ENCODE measurements at regions not wholly inside any gene's neighbourhood (a gene's known extent, or its start where the extent isn't known, plus 50 kb on each side); places are given as distances from the start of the nearest gene placed in this dataset.

DNA sequence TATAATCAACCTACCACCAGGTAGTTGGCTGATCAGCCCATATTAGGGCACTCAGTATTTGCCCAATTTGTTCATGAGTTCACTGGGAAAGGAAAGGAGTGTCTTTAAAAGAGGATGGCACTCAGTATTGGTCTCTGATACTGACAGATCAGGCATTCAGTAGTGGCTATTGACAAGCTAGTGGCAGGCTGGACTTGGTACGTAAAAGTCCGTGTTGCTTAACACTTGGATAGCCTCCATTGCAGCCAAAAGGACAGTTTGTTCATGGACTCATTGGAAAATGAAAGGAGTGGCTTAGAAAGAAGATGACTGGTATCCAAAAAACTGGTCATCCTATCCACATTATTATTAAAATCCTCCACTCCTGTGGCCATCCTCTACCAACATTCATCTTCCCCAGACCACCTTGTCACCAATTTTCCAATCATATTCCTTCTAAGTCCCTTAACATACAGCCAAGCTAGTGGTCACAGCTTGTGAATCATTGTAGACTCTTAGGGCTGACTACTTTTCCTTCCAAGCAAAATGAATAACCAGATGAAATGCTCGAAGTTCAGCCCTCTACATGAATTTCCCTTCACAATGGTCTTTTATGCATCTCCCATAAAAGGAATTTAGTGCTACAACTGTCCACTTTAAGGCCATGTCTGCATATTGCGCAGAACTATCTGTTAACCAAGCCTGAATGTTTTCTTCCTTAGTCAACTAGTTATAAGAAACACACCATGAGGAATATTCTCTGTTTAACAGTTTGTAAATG lies 78.6 kb upstream of the MAGI2 start:
- FAIRE-seq = no peak
- no peak for DNase-seq (ENCODE audit: insufficient read length, low spot score)

DNA sequence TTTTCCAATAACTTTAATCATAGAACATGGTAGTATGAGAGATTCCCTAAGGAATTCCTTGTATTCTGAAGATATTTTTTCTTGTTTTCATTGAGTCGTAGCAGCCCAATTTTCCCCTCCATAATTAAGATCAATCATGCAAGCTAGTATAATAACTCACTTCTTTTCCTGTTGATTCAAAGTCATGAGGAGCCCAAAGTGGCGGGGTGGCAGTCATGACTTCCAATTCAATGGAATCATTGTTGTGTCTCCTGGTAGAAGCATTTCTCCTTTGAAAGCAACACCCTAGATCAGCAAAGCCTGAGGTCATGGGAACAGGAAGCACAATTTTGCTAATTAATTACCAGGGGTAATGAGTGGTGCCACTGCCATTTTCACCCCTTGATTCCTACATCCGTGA lies 77.6 kb upstream of the MAGI2 start:
- DNase-seq (ENCODE audit: insufficient read length, low spot score) = no peak
- no peak for FAIRE-seq
- TF ChIP-seq, protein P1, sequence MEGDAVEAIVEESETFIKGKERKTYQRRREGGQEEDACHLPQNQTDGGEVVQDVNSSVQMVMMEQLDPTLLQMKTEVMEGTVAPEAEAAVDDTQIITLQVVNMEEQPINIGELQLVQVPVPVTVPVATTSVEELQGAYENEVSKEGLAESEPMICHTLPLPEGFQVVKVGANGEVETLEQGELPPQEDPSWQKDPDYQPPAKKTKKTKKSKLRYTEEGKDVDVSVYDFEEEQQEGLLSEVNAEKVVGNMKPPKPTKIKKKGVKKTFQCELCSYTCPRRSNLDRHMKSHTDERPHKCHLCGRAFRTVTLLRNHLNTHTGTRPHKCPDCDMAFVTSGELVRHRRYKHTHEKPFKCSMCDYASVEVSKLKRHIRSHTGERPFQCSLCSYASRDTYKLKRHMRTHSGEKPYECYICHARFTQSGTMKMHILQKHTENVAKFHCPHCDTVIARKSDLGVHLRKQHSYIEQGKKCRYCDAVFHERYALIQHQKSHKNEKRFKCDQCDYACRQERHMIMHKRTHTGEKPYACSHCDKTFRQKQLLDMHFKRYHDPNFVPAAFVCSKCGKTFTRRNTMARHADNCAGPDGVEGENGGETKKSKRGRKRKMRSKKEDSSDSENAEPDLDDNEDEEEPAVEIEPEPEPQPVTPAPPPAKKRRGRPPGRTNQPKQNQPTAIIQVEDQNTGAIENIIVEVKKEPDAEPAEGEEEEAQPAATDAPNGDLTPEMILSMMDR (IDR thresholded peaks at IDR 0.05; ENCODE audit: insufficient read depth, missing control alignments) = no peak

More for the DNA sequence above, 78.6 kb upstream of the MAGI2 start:
- TF ChIP-seq, protein P1 (IDR thresholded peaks at IDR 0.05; ENCODE audit: insufficient read depth, missing control alignments) = no peak

DNA sequence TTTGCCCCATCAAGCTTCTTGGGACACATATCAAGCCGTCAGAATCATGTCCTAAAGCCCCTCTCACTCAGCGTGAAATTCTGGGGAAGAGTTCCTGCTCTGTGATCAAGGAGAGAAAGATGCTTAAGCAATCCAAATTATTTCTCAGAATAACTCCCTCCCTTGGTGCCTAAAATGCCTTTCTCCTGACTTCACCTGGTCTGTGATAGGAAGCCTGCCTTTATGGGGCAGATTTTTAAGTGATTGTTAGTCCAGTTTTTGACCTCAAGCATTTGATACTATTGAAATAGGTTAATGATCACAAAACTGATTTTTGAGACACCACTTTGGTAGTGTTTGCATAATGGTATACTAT lies 76.4 kb upstream of the MAGI2 start:
- TF ChIP-seq, protein P1 (IDR thresholded peaks at IDR 0.05; ENCODE audit: insufficient read depth, missing control alignments) = no peak
- FAIRE-seq (no peak), DNase-seq (ENCODE audit: insufficient read length, low spot score) (no peak)

DNA sequence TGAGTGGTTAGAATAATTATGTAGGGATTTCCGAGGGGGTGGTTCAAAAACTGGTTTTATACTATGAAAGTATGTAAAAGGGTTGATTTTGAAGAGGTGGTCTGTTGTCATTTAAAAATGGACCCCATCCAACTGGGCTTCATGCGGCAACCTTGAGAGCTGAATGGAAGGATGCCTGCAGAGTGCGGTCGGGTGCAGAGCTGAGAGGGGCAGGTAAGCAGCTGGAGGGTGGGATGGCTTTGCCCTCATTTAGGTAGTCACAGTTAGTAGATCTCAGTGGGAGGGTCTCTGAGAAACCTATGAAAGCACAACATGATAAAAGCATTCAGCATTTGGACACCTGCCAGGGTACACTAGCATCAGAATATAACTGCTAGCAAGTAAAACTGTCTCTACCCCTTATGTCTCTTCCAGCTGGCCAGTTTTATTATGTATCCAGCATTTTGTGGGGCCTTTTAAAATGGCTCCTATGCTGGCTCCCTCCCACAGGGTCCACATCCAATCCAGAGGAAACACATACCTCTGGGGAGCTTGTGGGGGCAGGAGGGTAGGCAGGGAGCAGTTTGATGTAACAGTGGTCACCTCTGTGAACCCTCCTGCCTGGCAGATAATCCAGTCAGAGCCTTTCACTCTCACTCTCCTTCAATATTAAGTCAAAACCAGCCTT lies 75.9 kb upstream of the MAGI2 start:
- TF ChIP-seq, protein P1 (IDR thresholded peaks at IDR 0.05; ENCODE audit: insufficient read depth, missing control alignments) = no peak
- no peak for FAIRE-seq
- DNase-seq (ENCODE audit: insufficient read length, low spot score) = no peak

DNA sequence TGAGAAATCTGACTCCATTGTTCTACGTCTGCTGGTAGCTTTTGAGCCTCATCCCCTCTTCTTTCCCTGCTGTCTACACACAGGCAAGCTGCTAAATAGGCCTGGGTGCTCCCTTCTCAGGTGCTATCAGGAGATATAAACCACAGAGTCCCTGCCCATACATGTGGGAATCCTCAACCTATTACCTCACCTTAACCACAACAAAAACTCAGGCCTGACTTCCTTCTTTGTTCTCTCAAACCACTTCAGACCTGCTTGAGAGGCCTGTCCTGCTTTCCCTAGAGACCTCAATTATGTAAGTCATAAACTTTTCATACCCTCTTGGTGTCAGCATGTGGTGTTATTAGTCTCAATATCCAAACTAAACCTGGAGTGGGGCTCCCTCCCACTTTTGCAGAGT lies 75.0 kb upstream of the MAGI2 start:
- DNase-seq (ENCODE audit: insufficient read length, low spot score) = no peak
- FAIRE-seq = no peak
- TF ChIP-seq, protein P1 (IDR thresholded peaks at IDR 0.05; ENCODE audit: insufficient read depth, missing control alignments) = no peak

DNA sequence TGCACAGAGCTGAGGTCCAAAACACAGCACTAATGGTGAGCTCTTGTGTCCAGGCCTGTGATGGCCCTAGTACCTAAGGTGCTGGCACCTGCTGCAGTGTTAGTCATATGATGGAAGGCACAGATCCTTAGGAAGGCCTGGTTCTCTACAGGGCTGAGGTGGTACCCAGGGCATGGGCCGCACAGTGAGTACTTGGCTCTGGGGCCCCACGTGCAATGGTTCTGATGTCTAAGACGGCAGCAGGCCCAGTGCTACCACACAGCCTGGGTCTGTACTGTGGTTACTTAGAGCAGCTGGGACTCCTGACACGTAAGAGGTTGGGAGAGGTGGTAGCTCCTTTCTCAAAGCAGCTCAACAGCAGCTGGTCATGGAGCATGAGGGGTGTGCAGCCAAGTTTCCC lies 70.6 kb upstream of the MAGI2 start:
- DNase-seq (ENCODE audit: insufficient read length, low spot score) (no peak), FAIRE-seq (no peak)
- TF ChIP-seq, protein P1 (IDR thresholded peaks at IDR 0.05; ENCODE audit: insufficient read depth, missing control alignments) = no peak

DNA sequence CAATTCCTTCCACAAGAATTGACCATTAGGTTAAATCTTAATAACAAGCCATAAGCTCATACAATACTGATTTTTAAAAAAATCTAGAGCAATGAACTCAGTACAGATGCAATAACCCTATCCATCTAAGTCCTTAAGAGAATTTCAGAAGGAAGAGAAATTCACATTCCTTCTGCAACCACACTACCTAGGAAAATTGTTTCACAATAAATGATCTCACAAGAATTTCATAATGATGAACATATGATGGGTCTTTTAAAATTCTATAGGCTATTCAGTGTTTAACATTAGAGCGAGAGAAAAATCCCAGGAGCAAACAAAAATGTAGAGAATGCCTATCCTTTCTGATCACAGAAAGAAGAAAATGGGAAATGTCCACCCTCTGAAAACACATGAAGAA lies 70.0 kb upstream of the MAGI2 start:
- no peak for DNase-seq (ENCODE audit: insufficient read length, low spot score)
- no peak for FAIRE-seq
- TF ChIP-seq, protein P1 (IDR thresholded peaks at IDR 0.05; ENCODE audit: insufficient read depth, missing control alignments) = no peak
